ENCODE measurements at regions not wholly inside any gene's neighbourhood (a gene's known extent, or its start where the extent isn't known, plus 50 kb on each side); places are given as distances from the start of the nearest gene placed in this dataset.

DNA sequence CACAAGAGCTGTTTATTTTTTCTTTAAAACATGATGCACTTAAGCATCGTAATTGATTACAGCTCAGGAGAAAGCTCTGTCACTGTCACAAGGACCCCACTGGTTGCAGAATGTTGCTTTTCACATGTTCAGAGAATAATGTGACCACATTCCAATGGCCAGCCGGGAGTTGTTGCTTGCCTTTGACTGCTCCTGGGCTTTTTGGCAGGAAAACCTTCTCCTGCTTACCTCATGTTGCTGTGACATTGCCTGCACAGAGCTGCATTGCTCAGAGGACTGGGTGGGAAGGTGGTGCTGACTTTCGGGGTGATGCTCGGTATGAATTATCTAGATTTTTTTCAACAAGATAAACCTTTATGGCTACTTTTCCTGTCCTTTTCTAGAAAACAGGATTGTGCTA is 88.2 kb downstream of the PALM2AKAP2 start (continued):
- no peak for TF ChIP-seq FLYWCH1 (CRISPR knock-in tag; IDR thresholded peaks at IDR 0.05)
- TF ChIP-seq ZNF660 (CRISPR knock-in tag; IDR thresholded peaks at IDR 0.05; ENCODE audit: borderline replicate concordance, low read depth), result no peak
- TF ChIP-seq GLI4 (CRISPR knock-in tag; IDR thresholded peaks at IDR 0.05; ENCODE audit: borderline replicate concordance), result no peak
- no peak for TF ChIP-seq BORCS8-MEF2B (CRISPR knock-in tag; IDR thresholded peaks at IDR 0.05)
- no peak for TF ChIP-seq POLR2AphosphoS2 (IDR thresholded peaks at IDR 0.05; ENCODE audit: low read depth, low read length)

DNA sequence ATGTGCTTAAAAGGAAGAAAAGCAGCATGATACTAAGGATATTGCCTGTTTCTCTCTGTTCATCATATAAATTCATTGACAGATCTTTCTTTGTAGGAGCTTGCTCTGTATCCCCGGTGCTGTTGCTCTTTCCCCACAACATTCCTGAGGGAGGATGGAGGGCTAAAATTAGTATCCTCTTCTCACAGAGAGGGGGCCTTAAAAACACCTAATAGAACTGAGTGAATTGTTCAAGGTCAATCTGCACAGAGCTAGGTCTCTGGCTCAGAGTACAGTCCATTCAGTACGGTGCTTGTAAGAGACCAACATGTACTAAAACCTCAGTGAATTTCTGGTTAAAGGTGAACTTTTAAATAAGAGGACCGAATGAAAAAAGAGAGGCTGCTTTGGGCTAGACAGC is 88.7 kb downstream of the PALM2AKAP2 start:
- no peaks in the 10 kb centered on the region for H3K79me2 ChIP-seq (ENCODE audit: insufficient read depth, low read length)
- H3K9me3 ChIP-seq (ENCODE audit: low read length), result no peaks in the 10 kb centered on the region
- ATAC-seq (no peak), FAIRE-seq (no peak), DNase-seq (ENCODE audit: low spot score) (no peak)
- no peak for TF ChIP-seq KLF15 (CRISPR knock-in tag; IDR thresholded peaks at IDR 0.05; ENCODE audit: borderline replicate concordance)
- no peak for TF ChIP-seq REXO4 (CRISPR knock-in tag; IDR thresholded peaks at IDR 0.05; ENCODE audit: borderline replicate concordance)
- TF ChIP-seq, protein P1, sequence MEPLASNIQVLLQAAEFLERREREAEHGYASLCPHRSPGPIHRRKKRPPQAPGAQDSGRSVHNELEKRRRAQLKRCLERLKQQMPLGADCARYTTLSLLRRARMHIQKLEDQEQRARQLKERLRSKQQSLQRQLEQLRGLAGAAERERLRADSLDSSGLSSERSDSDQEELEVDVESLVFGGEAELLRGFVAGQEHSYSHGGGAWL (CRISPR knock-in tag; IDR thresholded peaks at IDR 0.05), result no peak
- no peak for TF ChIP-seq ZNF3 (CRISPR knock-in tag; IDR thresholded peaks at IDR 0.05)
- TF ChIP-seq, protein P2, sequence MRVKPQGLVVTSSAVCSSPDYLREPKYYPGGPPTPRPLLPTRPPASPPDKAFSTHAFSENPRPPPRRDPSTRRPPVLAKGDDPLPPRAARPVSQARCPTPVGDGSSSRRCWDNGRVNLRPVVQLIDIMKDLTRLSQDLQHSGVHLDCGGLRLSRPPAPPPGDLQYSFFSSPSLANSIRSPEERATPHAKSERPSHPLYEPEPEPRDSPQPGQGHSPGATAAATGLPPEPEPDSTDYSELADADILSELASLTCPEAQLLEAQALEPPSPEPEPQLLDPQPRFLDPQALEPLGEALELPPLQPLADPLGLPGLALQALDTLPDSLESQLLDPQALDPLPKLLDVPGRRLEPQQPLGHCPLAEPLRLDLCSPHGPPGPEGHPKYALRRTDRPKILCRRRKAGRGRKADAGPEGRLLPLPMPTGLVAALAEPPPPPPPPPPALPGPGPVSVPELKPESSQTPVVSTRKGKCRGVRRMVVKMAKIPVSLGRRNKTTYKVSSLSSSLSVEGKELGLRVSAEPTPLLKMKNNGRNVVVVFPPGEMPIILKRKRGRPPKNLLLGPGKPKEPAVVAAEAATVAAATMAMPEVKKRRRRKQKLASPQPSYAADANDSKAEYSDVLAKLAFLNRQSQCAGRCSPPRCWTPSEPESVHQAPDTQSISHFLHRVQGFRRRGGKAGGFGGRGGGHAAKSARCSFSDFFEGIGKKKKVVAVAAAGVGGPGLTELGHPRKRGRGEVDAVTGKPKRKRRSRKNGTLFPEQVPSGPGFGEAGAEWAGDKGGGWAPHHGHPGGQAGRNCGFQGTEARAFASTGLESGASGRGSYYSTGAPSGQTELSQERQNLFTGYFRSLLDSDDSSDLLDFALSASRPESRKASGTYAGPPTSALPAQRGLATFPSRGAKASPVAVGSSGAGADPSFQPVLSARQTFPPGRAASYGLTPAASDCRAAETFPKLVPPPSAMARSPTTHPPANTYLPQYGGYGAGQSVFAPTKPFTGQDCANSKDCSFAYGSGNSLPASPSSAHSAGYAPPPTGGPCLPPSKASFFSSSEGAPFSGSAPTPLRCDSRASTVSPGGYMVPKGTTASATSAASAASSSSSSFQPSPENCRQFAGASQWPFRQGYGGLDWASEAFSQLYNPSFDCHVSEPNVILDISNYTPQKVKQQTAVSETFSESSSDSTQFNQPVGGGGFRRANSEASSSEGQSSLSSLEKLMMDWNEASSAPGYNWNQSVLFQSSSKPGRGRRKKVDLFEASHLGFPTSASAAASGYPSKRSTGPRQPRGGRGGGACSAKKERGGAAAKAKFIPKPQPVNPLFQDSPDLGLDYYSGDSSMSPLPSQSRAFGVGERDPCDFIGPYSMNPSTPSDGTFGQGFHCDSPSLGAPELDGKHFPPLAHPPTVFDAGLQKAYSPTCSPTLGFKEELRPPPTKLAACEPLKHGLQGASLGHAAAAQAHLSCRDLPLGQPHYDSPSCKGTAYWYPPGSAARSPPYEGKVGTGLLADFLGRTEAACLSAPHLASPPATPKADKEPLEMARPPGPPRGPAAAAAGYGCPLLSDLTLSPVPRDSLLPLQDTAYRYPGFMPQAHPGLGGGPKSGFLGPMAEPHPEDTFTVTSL (CRISPR knock-in tag; IDR thresholded peaks at IDR 0.05; ENCODE audit: borderline replicate concordance), result no peak
- no peak for TF ChIP-seq ZNF530 (CRISPR knock-in tag; IDR thresholded peaks at IDR 0.05; ENCODE audit: low read depth)
- TF ChIP-seq PLRG1 (conservative IDR thresholded peaks at IDR 0.05), result no peak
- H3K4me1 ChIP-seq (ENCODE audit: insufficient read depth, low read length), result no peaks in the 10 kb centered on the region
- intact Hi-C loops (cut with micrococcal nuclease; ENCODE audit: unreplicated experiment), result no loop called here
- ChIA-PET CTCF (ENCODE audit: low intra/inter-chr PET ratio, low total read pairs) (no interaction called here), POLR2A (no interaction called here)
- no peaks in the 10 kb centered on the region for H4K20me1 ChIP-seq (ENCODE audit: insufficient read depth, low read length)
- H3K27ac ChIP-seq (ENCODE audit: extremely low read length, insufficient read depth, low read length), result no peak overlapping the region
- H3K9ac ChIP-seq (ENCODE audit: insufficient read depth, low read depth, low read length), result no peak overlapping the region
- H2AFZ ChIP-seq (ENCODE audit: low read length), result no peak overlapping the region
- no peak overlapping the region for H3K4me3 ChIP-seq (replicated peaks in 1 of 3; ENCODE audit: insufficient read depth in 1 of 3, low read depth in 2 of 3, low read length in 3 of 3)
- WGBS (ENCODE audit: low lambda C conversion rate), result 29% methylated on average over 3 of the region's 3 CpGs
- H3K36me3 ChIP-seq (replicated peaks in 1 of 2; ENCODE audit: control insufficient read depth in 1 of 2, insufficient read depth in 2 of 2, low read length in 2 of 2), result no peaks in the 10 kb centered on the region
- H3K27me3 ChIP-seq (ENCODE audit: control insufficient read depth in 1 of 2, insufficient read depth in 2 of 2, low read length in 2 of 2), result no peaks in the 10 kb centered on the region
- no peak overlapping the region for H3K4me2 ChIP-seq (ENCODE audit: low read depth, low read length)
- no TSS peak for BruUV-seq (replicated peaks)
- in situ Hi-C loops (cut with HindIII; ENCODE audit: extremely low pct_ligation_motif_present, low pct_unique_long_range_greater_than_20kb), result no loop called here
